ENCODE measurements at regions not wholly inside any gene's neighbourhood (a gene's known extent, or its start where the extent isn't known, plus 50 kb on each side); places are given as distances from the start of the nearest gene placed in this dataset.

DNA sequence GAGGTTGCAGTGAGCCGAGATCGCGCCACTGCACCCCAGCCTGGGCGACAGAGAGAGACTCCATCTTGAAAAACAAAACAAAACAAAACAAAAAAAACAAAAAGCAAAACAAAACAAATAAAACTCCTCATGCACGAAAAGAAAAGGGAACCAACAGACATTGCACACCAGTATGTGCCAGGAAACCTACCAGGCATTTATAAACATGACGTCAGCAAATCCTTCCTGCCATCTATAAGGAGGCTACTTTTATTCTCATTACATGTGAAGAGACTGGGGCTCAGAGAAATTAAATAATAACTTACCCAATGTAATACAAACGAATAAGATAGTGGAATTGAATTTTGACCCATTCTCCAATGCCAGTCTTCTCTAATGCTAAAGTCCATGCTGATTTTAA is 197.2 kb downstream of the NUFIP1 start:
- CTCF ChIA-PET: no interaction called here
- POLR2A ChIA-PET: no interaction called here
- TF ChIP-seq ZEB2 (tag by site-specific recombination; IDR thresholded peaks at IDR 0.05): no peak
- TF ChIP-seq, protein P1, sequence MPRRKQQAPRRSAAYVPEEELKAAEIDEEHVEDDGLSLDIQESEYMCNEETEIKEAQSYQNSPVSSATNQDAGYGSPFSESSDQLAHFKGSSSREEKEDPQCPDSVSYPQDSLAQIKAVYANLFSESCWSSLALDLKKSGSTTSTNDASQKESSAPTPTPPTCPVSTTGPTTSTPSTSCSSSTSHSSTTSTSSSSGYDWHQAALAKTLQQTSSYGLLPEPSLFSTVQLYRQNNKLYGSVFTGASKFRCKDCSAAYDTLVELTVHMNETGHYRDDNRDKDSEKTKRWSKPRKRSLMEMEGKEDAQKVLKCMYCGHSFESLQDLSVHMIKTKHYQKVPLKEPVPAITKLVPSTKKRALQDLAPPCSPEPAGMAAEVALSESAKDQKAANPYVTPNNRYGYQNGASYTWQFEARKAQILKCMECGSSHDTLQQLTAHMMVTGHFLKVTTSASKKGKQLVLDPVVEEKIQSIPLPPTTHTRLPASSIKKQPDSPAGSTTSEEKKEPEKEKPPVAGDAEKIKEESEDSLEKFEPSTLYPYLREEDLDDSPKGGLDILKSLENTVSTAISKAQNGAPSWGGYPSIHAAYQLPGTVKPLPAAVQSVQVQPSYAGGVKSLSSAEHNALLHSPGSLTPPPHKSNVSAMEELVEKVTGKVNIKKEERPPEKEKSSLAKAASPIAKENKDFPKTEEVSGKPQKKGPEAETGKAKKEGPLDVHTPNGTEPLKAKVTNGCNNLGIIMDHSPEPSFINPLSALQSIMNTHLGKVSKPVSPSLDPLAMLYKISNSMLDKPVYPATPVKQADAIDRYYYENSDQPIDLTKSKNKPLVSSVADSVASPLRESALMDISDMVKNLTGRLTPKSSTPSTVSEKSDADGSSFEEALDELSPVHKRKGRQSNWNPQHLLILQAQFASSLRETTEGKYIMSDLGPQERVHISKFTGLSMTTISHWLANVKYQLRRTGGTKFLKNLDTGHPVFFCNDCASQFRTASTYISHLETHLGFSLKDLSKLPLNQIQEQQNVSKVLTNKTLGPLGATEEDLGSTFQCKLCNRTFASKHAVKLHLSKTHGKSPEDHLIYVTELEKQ (tag by site-specific recombination; IDR thresholded peaks at IDR 0.05; ENCODE audit: borderline replicate concordance): no peak
- no peak for TF ChIP-seq ZNF266 (tag by site-specific recombination; IDR thresholded peaks at IDR 0.05; ENCODE audit: low read depth)
- TF ChIP-seq ZNF391 (tag by site-specific recombination; IDR thresholded peaks at IDR 0.05; ENCODE audit: borderline replicate concordance, low read depth): no peak
- no peak for TF ChIP-seq SETDB1 (IDR thresholded peaks at IDR 0.05; ENCODE audit: insufficient read length, low read length)
- no peak for TF ChIP-seq MYNN (tag by site-specific recombination; IDR thresholded peaks at IDR 0.05; ENCODE audit: borderline replicate concordance)
- TF ChIP-seq GLI2 (tag by site-specific recombination; IDR thresholded peaks at IDR 0.05; ENCODE audit: borderline replicate concordance, low read depth): no peak
- no peak for TF ChIP-seq ZNF600 (tag by site-specific recombination; IDR thresholded peaks at IDR 0.05)
- no peak for TF ChIP-seq ZNF426 (tag by site-specific recombination; IDR thresholded peaks at IDR 0.05)
- no peak for TF ChIP-seq ATF2 (tag by site-specific recombination; IDR thresholded peaks at IDR 0.05; ENCODE audit: low read depth)
- TF ChIP-seq ZNF394 (tag by site-specific recombination; IDR thresholded peaks at IDR 0.05; ENCODE audit: borderline replicate concordance): no peak
- no peak for TF ChIP-seq ZNF133 (tag by site-specific recombination; IDR thresholded peaks at IDR 0.05)

DNA sequence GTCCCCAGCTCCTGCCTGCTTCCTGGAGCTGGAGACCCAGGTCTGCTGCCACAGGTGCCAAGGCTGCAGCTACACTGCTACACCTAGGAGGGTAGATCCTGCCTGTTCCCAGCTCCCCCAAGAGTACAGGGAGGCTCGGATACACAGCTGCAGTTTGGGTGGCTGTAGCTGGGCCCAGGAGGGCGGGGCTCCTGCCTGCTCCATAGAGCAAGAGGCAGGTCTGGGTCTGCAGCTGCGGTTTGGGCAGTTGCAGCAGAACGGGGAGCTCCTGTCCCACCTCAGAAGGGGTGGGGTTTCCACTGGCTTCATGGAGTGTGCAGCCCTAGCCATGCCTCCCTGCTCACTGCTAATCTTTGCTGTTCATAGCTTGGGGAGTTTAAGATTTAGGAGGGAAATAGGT is 199.0 kb downstream of the NUFIP1 start:
- ChIA-PET POLR2A (no interaction called here), CTCF (no interaction called here)

More for the DNA sequence above, 197.2 kb downstream of the NUFIP1 start:
- Histone ChIP-seq H3K9me3 (ENCODE audit: control insufficient read depth, insufficient read depth, low read depth, low read length) (no peaks in the 10 kb centered on the region), H3K27ac (ENCODE audit: extremely low read depth, low read depth, low read length) (no peak overlapping the region), H3K36me3 (ENCODE audit: control insufficient read depth in 2 of 2, insufficient read depth in 1 of 2, low read length in 2 of 2) (no peaks in the 10 kb centered on the region), H3K4me1 (ENCODE audit: control insufficient read depth, insufficient read depth, low read length) (no peaks in the 10 kb centered on the region), H3K4me3 (ENCODE audit: low read depth, low read length) (no peak overlapping the region)

DNA sequence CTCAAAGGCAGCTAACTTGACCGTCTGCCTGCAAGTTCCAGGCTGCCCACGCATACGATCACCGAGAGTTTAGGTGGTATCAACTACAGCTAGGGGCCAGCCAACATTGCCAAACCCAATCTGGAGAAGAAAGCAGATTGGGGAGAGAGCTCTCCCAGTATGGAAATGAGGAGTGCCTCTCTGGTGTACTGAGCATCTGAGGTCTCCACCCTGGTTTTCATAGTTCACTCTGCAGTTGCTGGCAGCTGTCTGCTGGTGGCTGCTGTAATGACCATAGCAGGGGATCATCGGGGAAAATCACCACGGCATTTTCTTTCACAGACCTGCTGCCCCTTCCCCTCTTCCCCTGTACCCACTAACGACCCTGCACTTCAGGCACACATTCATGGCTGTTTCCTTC is 201.7 kb downstream of the NUFIP1 start:
- Histone ChIP-seq H3K4me1 (ENCODE audit: control insufficient read depth, insufficient read depth, low read length) (no peaks in the 10 kb centered on the region), H3K9me3 (ENCODE audit: control insufficient read depth, insufficient read depth, low read depth, low read length) (no peaks in the 10 kb centered on the region), H3K4me3 (ENCODE audit: low read depth, low read length) (no peak overlapping the region), H3K36me3 (ENCODE audit: control insufficient read depth in 2 of 2, insufficient read depth in 1 of 2, low read length in 2 of 2) (no peaks in the 10 kb centered on the region), H3K27ac (ENCODE audit: extremely low read depth, low read depth, low read length) (no peak overlapping the region)
- CTCF ChIA-PET: no interaction called here
- POLR2A ChIA-PET: no interaction called here
- TF ChIP-seq ZNF558 (tag by site-specific recombination; IDR thresholded peaks at IDR 0.05): no peak
- TF ChIP-seq, protein P2, sequence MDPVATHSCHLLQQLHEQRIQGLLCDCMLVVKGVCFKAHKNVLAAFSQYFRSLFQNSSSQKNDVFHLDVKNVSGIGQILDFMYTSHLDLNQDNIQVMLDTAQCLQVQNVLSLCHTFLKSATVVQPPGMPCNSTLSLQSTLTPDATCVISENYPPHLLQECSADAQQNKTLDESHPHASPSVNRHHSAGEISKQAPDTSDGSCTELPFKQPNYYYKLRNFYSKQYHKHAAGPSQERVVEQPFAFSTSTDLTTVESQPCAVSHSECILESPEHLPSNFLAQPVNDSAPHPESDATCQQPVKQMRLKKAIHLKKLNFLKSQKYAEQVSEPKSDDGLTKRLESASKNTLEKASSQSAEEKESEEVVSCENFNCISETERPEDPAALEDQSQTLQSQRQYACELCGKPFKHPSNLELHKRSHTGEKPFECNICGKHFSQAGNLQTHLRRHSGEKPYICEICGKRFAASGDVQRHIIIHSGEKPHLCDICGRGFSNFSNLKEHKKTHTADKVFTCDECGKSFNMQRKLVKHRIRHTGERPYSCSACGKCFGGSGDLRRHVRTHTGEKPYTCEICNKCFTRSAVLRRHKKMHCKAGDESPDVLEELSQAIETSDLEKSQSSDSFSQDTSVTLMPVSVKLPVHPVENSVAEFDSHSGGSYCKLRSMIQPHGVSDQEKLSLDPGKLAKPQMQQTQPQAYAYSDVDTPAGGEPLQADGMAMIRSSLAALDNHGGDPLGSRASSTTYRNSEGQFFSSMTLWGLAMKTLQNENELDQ (tag by site-specific recombination; IDR thresholded peaks at IDR 0.05; ENCODE audit: low read depth): no peak
- TF ChIP-seq ZBTB20 (tag by site-specific recombination; IDR thresholded peaks at IDR 0.05): no peak
- TF ChIP-seq ZNF585B (tag by site-specific recombination; IDR thresholded peaks at IDR 0.05): no peak
- no peak for TF ChIP-seq ZNF549 (tag by site-specific recombination; IDR thresholded peaks at IDR 0.05)
- no peak for TF ChIP-seq HIC1 (tag by site-specific recombination; IDR thresholded peaks at IDR 0.05)

More for the DNA sequence above, 199.0 kb downstream of the NUFIP1 start:
- no peaks in the 10 kb centered on the region for H3K4me1 ChIP-seq (ENCODE audit: control insufficient read depth, insufficient read depth, low read length)
- no peaks in the 10 kb centered on the region for H3K36me3 ChIP-seq (ENCODE audit: control insufficient read depth in 2 of 2, insufficient read depth in 1 of 2, low read length in 2 of 2)
- no peaks in the 10 kb centered on the region for H3K9me3 ChIP-seq (ENCODE audit: control insufficient read depth, insufficient read depth, low read depth, low read length)
- TF ChIP-seq, protein P3, sequence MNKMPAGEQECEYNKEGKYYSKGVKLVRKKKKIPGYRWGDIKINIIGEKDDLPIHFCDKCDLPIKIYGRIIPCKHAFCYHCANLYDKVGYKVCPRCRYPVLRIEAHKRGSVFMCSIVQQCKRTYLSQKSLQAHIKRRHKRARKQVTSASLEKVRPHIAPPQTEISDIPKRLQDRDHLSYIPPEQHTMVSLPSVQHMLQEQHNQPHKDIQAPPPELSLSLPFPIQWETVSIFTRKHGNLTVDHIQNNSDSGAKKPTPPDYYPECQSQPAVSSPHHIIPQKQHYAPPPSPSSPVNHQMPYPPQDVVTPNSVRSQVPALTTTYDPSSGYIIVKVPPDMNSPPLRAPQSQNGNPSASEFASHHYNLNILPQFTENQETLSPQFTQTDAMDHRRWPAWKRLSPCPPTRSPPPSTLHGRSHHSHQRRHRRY (tag by site-specific recombination; IDR thresholded peaks at IDR 0.05): no peak
- TF ChIP-seq ZNF292 (tag by site-specific recombination; IDR thresholded peaks at IDR 0.05; ENCODE audit: borderline replicate concordance, low read depth): no peak
- no peak for TF ChIP-seq ZSCAN30 (tag by site-specific recombination; IDR thresholded peaks at IDR 0.05)
- TF ChIP-seq ZBTB20 (tag by site-specific recombination; IDR thresholded peaks at IDR 0.05): no peak
- TF ChIP-seq ZNF391 (tag by site-specific recombination; IDR thresholded peaks at IDR 0.05; ENCODE audit: borderline replicate concordance, low read depth): no peak
- no peak overlapping the region for H3K27ac ChIP-seq (ENCODE audit: extremely low read depth, low read depth, low read length)
- no peak overlapping the region for H3K4me3 ChIP-seq (ENCODE audit: low read depth, low read length)
